A673 (cell line): ENCODE measurements at regions not wholly inside any gene's neighbourhood (a gene's known extent, or its start where the extent isn't known, plus 50 kb on each side); places are given as distances from the start of the nearest gene placed in this dataset.

Source experiments
- BruUV-seq: library from RNA; stranded (reverse); fragments of 400-500 nt; replicated peaks from 2 replicates; lab custom pipeline; 2021; lab: Mats Ljungman, UMichigan
- CTCF ChIA-PET: fragments of 300-600 bp; sonication (Branson Sonifier 250); formaldehyde crosslinking; loops from one replicate; lab custom pipeline; 2022; ENCODE audit warnings: antibody characterized with exemption; lab: Charles Lee
- POLR2A ChIA-PET: fragments of 300-600 bp; sonication (Branson Sonifier 250); formaldehyde crosslinking; loops from one replicate; lab custom pipeline; 2022; ENCODE audit warnings: antibody characterized with exemption; ENCODE audit not compliant: low non-redundant PET; lab: Charles Lee
- DNase-seq: peaks from one replicate; pipeline ENCODE4 v3.0.0-alpha.2; 2015; ENCODE audit warnings: low spot score
- H3K27ac ChIP-seq: fragments of 200-600 bp; sonication (generic); 2 replicates; pipeline ENCODE4 v1.5.1; 2016; ENCODE audit warnings: mixed run types, low read depth, mild to moderate bottlenecking, mixed read lengths, antibody characterized with exemption, low read length; ENCODE audit not compliant: poor library complexity, severe bottlenecking
- H3K27me3 ChIP-seq: fragments of 200-600 bp; sonication (generic); replicated peaks from 2 replicates; pipeline ENCODE4 v1.6.1; 2017; ENCODE audit warnings: mixed run types, low read depth, mild to moderate bottlenecking, mixed read lengths, antibody characterized with exemption, low read length; ENCODE audit not compliant: insufficient read depth, poor library complexity
- H3K36me3 ChIP-seq: fragments of 200-600 bp; sonication (generic); 2 replicates; pipeline ENCODE4 v1.6.1; 2016; ENCODE audit warnings: mixed run types, mild to moderate bottlenecking, mixed read lengths, antibody characterized with exemption, low read length; ENCODE audit not compliant: insufficient read depth, poor library complexity, severe bottlenecking
- H3K4me1 ChIP-seq: fragments of 200-600 bp; sonication (generic); 2 replicates; pipeline ENCODE4 v1.6.1; 2017; ENCODE audit warnings: mixed run types, mild to moderate bottlenecking, mixed read lengths, antibody characterized with exemption, low read length; ENCODE audit not compliant: insufficient read depth, poor library complexity, severe bottlenecking
- H3K4me3 ChIP-seq: fragments of 200-600 bp; sonication (generic); 2 replicates; pipeline ENCODE4 v1.5.1; 2016; ENCODE audit warnings: low read depth, mixed run types, mild to moderate bottlenecking, mixed read lengths, low read length; ENCODE audit not compliant: poor library complexity, severe bottlenecking
- H3K9me3 ChIP-seq: fragments of 200-600 bp; sonication (generic); 2 replicates; pipeline ENCODE4 v1.6.1; 2016; ENCODE audit warnings: mixed run types, low read depth, mild to moderate bottlenecking, mixed read lengths, antibody characterized with exemption, low read length; ENCODE audit not compliant: poor library complexity, severe bottlenecking
- CTCF ChIP-seq: fragments of 300-800, 200-600 bp; sonication (generic); conservative IDR thresholded peaks from 2 replicates; pipeline ENCODE4 v1.5.1; 2017; ENCODE audit warnings: low read depth, mild to moderate bottlenecking, antibody characterized with exemption, low read length, moderate library complexity, mixed read lengths
- EZH2 ChIP-seq: fragments of 200-600 bp; sonication (generic); IDR thresholded peaks from 2 replicates; pipeline ENCODE4 v1.6.1; 2017; ENCODE audit warnings: borderline replicate concordance, low read depth, mild to moderate bottlenecking, mixed read lengths, antibody characterized with exemption, low read length; ENCODE audit not compliant: poor library complexity, severe bottlenecking
- intact Hi-C: fragments of 100-400 bp; cut with micrococcal nuclease; formaldehyde crosslinking; loops from one replicate; pipeline ENCODE4 v1.10.0; 2022; ENCODE audit not compliant: unreplicated experiment

- no peak for DNase-seq
- Histone ChIP-seq H3K9me3 (no peaks in the 10 kb centered on the region), H3K4me1 (no peaks in the 10 kb centered on the region), H3K27ac (no peak overlapping the region), H3K27me3 (no peaks in the 10 kb centered on the region), H3K4me3 (no peak overlapping the region), H3K36me3 (no peaks in the 10 kb centered on the region)
- TF ChIP-seq CTCF (no peak), EZH2 (no peak)
- BruUV-seq: no TSS peak
- ChIA-PET POLR2A (no interaction called here), CTCF (no interaction called here)
- intact Hi-C loops: no loop called here
Observed at GRCh38 chr10:109668703-109669102, 254.6 kb downstream of the XPNPEP1 start.

- BruUV-seq: no TSS peak
- DNase-seq: no peak
- POLR2A ChIA-PET: no interaction called here
- Histone ChIP-seq H3K9me3 (no peaks in the 10 kb centered on the region), H3K27me3 (no peaks in the 10 kb centered on the region), H3K36me3 (no peaks in the 10 kb centered on the region), H3K4me3 (no peak overlapping the region), H3K27ac (no peak overlapping the region), H3K4me1 (no peaks in the 10 kb centered on the region)
- intact Hi-C loops: no loop called here
- no peak for TF ChIP-seq EZH2
- CTCF ChIA-PET: no interaction called here
Observed at GRCh38 chr10:109668154-109668665, 255.1 kb downstream of the XPNPEP1 start.

GRCh38 chr10:109665321-109665720 is 258.0 kb downstream of the XPNPEP1 start:
- no TSS peak for BruUV-seq
- H3K4me1 ChIP-seq: no peaks in the 10 kb centered on the region
- no peaks in the 10 kb centered on the region for H3K9me3 ChIP-seq
- no peak overlapping the region for H3K27ac ChIP-seq
- ChIA-PET CTCF (no interaction called here), POLR2A (no interaction called here)
- H3K36me3 ChIP-seq: no peaks in the 10 kb centered on the region
- H3K4me3 ChIP-seq: no peak overlapping the region
- no peaks in the 10 kb centered on the region for H3K27me3 ChIP-seq
- no peak for TF ChIP-seq CTCF
- no peak for TF ChIP-seq EZH2
- no peak for DNase-seq
- intact Hi-C loops: no loop called here

- Histone ChIP-seq H3K27ac (no peak overlapping the region), H3K9me3 (no peaks in the 10 kb centered on the region), H3K36me3 (no peaks in the 10 kb centered on the region), H3K4me1 (no peaks in the 10 kb centered on the region), H3K4me3 (no peak overlapping the region), H3K27me3 (no peaks in the 10 kb centered on the region)
- intact Hi-C loops: no loop called here
- CTCF ChIA-PET: no interaction called here
- no peak for TF ChIP-seq EZH2
- no peak for TF ChIP-seq CTCF
- no peak for DNase-seq
- no TSS peak for BruUV-seq
- POLR2A ChIA-PET: interaction anchor here (0.6 kb wide), 1 partner anchor 1053 kb away, joined by 3 read pairs; no protein-coding TSS in a partner anchor
Observed at GRCh38 chr10:109664554-109664953, 258.8 kb downstream of the XPNPEP1 start.
